Inferior parietal cortex (tissue), 1 donor: ENCODE measurements at regions not wholly inside any gene's neighbourhood (a gene's known extent, or its start where the extent isn't known, plus 50 kb on each side); places are given as distances from the start of the nearest gene placed in this dataset.

ENCODE experiments used
- DNase-seq: peaks from one replicate; pipeline ENCODE4 v3.0.0-alpha.2; 2016; ENCODE audit errors: extremely low spot score

DNA sequence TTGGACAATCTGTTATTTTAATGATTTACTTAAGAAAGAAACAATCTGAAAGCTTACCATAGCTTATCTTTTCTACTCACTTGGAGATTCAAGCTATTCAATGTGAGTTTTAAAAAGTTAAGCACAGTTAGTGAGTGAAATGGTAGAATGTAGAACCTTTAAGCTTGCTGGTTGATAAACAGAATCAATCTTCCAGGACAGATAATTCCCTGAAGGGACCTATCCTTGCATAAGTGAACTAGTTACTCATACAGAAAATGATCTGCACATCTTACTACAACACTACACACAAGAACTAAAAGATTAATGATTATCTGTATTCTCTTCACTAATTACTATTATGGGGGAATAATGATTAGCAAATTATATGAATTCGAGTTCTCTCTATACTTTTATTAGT lies 165.6 kb downstream of the PALM2AKAP2 start:
- no peak for DNase-seq

- DNase-seq, result no peak
Measured at GRCh38 chr9:109948453-109948852, 168.5 kb downstream of the PALM2AKAP2 start.

GRCh38 chr9:109950710-109951443 lies 170.9 kb downstream of the PALM2AKAP2 start:
- DNase-seq, result no peak

DNA sequence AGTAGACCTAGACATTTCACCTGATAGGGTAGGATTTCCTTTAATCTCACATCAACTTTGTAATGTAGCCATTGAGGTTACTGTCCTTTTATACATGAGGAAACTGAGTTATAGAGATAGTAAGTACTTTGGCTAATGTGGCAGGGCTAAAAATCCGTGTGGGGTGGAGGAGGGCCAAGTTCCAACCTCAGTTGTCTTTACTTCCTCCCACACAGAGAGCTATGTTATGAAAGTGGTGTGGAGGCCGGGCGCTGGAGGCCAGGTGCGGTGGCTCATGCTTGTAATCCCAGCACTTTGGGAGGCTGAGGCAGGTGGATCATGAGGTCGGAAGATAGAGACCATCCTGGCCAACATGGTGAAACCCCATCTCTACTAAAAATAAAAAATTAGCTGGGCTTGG lies 173.3 kb downstream of the PALM2AKAP2 start:
- no peak for DNase-seq

GRCh38 chr9:109953813-109954497 lies 174.0 kb downstream of the PALM2AKAP2 start:
- DNase-seq, result no peak

DNA sequence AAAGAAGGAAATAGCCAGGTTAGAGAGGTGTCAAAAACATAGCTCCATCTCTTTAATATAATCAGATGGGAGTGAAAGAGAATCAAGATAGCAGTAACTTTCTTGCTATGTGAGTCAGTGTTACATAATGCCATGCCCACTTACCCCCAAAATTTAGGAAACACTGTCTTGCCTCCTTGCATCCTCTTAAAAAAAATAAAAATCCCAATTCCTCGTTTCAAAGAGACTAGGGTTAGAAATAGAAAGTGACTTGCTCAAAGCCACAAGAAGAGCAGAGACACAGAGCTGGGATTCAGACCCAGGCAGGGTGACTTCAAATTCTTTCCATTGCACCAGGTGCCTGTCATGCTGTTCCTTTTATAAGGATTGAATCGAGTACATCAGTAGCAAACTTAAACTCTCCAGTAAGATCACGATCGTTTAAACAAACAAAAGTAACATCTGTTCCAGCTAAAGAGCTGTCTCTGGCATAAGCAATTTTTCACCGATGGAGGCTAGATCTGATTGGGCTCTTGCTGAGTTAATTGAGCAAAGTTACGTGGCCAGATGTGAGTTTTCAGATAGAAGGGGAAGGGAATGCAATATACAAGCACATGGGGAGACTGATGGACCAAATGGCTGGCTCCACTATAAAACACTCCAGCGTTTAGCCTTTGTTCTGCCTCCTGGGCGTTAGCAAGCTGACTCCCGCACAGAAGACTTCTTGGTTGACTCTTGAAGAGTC lies 176.9 kb downstream of the PALM2AKAP2 start:
- DNase-seq, result no peak

GRCh38 chr9:109959679-109960078 lies 179.7 kb downstream of the PALM2AKAP2 start:
- DNase-seq, result no peak

DNA sequence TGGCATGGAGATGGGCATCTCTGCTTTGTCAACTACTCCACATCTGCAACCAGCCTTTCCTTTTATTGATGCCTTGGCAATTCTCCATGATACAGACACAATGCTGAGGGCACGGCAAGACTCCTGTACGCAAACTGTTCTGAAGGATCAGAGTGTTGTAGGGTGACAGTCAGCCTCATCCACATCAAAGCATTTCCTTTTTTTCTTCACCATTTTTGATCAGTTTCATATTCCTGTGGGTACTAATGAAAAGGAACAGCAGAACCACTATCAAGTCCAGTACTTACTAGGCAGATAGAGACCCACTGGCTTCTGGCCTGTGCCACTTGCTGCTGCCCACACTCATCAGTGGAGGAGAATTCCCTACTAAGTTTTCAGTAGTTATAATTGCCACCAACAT lies 181.6 kb downstream of the PALM2AKAP2 start:
- no peak for DNase-seq

GRCh38 chr9:109962215-109962614 lies 182.2 kb downstream of the PALM2AKAP2 start:
- no peak for DNase-seq

GRCh38 chr9:109963079-109963478 lies 183.1 kb downstream of the PALM2AKAP2 start:
- DNase-seq, result no peak

- no peak for DNase-seq
Measured at GRCh38 chr9:109966643-109967368, 186.8 kb downstream of the PALM2AKAP2 start.

DNA sequence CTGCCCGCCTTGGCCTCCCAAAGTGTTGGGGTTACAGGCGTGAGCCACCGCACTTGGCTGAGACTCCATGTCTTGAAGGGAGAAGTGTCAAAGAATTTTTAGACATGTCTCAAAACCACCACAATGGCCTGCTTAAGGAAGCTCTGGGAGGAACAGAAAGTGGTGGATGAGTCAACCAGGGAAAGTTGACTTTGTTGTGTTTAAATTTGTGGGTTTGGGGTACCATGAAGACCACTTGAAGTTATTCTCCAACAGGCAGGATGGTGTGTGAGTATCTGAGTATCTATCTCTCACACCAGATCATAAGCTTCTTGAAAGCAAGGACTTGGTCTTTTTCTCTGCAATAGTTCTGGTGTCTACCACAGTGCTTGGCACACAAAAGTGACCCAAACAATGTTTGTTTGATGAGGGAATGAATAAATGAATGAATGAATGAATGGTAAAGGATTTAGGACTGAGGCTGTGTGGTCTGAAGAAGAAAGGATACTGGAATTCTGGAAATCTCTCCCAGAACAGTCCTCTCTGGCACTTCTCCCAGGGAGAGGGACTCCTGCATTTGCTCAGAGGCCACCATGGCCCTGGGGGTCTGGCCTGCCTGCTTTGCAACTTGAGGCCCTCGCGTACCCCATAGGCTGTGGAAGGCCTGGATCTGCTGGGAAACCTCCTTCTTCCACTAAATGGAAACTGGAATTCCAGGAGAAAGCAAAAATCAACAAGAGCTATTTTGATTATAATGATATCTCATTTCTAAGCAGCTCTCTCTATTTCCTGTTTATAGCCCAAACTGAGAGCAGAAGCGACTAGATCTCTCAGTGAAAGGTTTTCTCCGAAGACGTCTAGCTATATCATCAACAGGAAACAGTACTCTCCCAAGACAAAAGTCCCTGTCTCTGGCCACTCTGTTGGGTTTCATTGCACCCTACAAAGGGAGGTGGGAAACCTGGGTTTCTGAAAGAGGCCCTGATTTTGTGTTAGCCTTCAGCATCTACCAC lies 187.9 kb downstream of the PALM2AKAP2 start:
- no peak for DNase-seq

- DNase-seq, result no peak
Measured at GRCh38 chr9:109969011-109969410, 189.0 kb downstream of the PALM2AKAP2 start.

DNA sequence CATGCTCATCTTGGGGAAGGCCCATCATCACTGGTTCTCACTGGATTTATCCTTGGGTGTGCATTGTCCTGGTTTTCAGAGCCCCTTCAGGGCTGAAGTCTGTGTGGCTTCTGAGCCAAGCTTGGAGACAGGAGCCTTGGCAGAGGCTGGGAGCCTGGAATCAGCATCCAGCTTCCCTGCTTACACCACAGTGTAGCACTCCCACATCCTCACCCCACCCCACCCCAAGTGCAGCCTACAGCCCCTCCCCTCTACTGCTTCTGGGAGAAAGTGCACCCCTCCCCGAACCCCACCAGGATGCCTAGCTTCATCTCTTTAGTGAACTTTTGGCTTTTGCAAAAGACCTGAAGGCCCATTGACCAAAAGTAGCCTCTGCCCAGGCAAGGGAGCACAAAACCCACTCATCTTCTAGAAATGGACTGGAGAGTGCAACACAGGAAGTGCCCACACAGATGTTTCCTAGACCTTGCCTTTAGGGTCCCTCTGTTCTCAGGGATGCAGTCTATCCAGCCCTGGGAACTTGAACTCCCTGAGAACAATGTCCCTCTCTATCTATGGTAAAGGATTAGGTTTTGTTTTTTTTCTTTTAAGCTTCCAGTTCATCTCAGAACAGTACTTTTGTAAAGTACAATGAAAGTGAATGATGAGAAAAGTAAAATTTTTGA lies 189.7 kb downstream of the PALM2AKAP2 start:
- DNase-seq, result no peak

DNA sequence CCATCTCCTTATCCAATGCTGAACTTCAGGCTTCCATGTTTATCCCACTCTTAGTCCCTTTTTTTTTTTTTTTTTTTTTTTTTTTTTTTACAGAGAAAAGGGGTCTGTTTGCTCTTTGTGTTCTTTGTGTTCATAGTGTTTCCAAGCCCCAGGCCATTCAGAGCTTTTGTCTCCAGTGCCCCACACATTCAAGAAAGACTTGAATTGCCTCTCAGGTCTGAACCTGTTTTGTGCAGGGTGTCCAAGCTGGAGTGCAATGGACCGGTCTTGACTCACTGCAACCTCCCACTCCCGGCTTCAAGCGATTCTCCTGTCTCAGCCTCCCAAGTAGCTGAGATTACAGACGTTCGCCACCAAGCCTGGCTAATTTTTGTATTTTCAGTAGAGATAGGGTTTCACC lies 191.2 kb downstream of the PALM2AKAP2 start:
- DNase-seq, result no peak

- DNase-seq, result no peak
Measured at GRCh38 chr9:109972026-109972882, 192.3 kb downstream of the PALM2AKAP2 start.

DNA sequence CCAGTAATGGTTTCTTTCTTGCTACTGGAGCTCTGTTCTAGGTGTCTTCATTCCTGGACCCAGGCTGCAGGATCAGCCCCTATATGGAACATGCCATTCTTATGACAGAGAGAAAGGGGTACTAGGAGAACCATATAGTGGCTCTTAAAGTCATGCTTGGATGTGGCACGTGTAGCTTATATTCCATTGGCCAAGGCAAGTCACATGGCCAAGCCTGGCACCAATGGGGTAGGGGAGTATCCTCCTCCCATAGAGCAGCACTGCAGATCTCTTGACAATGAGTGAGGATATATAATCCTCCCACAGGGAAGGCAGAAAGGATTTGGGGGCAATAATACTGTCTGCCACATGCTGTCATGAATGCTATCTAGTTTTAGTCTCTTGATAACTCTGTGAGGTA lies 193.3 kb downstream of the PALM2AKAP2 start:
- no peak for DNase-seq

DNA sequence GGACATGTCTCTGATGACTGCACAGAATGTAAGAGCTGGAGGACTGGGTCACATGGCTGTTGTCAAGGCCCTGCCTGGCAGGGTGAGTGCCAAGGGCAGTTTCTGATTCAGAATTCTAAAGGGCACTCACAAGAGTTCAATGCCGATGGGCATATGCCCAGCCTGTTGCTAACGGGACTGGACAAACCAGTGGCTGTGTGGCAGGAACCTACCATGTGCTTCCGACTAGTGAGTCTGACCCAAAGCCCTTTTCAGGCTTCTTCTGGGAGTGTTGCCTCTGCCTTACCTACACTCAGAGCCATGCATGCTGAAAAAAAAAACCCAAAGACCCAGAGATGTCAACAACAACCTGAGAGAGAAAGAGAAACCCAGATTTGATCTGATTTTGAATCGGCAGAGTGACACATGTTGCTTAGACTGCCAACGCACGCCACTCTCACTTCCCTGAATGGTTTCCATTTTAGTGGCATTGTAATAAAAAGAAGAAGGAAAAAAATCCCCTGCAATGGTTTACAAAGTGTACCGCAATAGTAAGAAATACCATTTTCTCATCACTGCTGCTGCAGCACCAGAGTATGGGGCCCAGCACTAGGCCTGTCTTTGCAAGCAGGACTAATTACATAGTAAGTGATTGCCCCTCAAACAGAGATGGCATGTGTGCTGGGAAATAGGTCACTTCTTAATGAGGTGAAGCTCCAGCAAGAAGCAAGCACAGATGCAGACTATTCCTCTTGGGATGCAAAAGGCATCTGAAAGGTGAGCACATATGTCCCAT lies 194.3 kb downstream of the PALM2AKAP2 start:
- no peak for DNase-seq

GRCh38 chr9:109974918-109975276 lies 194.9 kb downstream of the PALM2AKAP2 start:
- no peak for DNase-seq
